ENCODE measurements at regions not wholly inside any gene's neighbourhood (a gene's known extent, or its start where the extent isn't known, plus 50 kb on each side); places are given as distances from the start of the nearest gene placed in this dataset.

GRCh38 chr13:29957320-29957719 is 106.9 kb upstream of the UBL3 start:
- H3K27me3 ChIP-seq (ENCODE audit: control insufficient read depth in 4 of 4, insufficient read depth in 4 of 4, low read length in 3 of 4) = no peaks in the 10 kb centered on the region
- H3K9ac ChIP-seq (ENCODE audit: low read depth in 1 of 2, low read length in 2 of 2) = no peak overlapping the region
- H3K27ac ChIP-seq (ENCODE audit: low read depth in 1 of 2, low read length in 2 of 2) = no peak overlapping the region
- TF ChIP-seq CTCF (IDR thresholded peaks at IDR 0.05; ENCODE audit: low read depth, low read length, missing input control) (no peak), ZBTB33 (IDR thresholded peaks at IDR 0.05) (no peak), SP1 (IDR thresholded peaks at IDR 0.05) (no peak), REST (IDR thresholded peaks at IDR 0.05) (no peak), YY1 (IDR thresholded peaks at IDR 0.05) (no peak), FOXA1 (IDR thresholded peaks at IDR 0.05) (no peak), TAF1 (conservative IDR thresholded peaks at IDR 0.05) (no peak), RXRA (IDR thresholded peaks at IDR 0.05) (no peak), RAD21 (IDR thresholded peaks at IDR 0.05) (no peak), FOXA2 (IDR thresholded peaks at IDR 0.05) (no peak), HNF4G (IDR thresholded peaks at IDR 0.05) (no peak), ATF3 (IDR thresholded peaks at IDR 0.05) (no peak), MAX (IDR thresholded peaks at IDR 0.05) (no peak), JUND (IDR thresholded peaks at IDR 0.05) (no peak), HNF4A (conservative IDR thresholded peaks at IDR 0.05) (no peak), NR2F2 (IDR thresholded peaks at IDR 0.05) (no peak), EGR1 (IDR thresholded peaks at IDR 0.05; ENCODE audit: low read depth in 2 of 2) (no peak), GABPA (IDR thresholded peaks at IDR 0.05 in 1 of 2, conservative IDR thresholded peaks at IDR 0.05 in 1 of 2) (no peak)
- DNase-seq (ENCODE audit: low spot score) = no peak
- WGBS = 65% methylated on average over 8 of the region's 8 CpGs
- no peaks in the 10 kb centered on the region for H3K9me3 ChIP-seq (ENCODE audit: control insufficient read depth in 4 of 4, low read length in 3 of 4)
- H3K36me3 ChIP-seq (ENCODE audit: control insufficient read depth in 4 of 4, insufficient read depth in 3 of 4, low read depth in 1 of 4, low read length in 3 of 4) = no peaks in the 10 kb centered on the region
- H3K4me3 ChIP-seq (ENCODE audit: low read depth in 1 of 3, low read length in 3 of 3) = no peak overlapping the region
- peaks cover 0 to 8% (median 4%) of the 10 kb centered on the region in 4 donors for H3K4me1 ChIP-seq (ENCODE audit: control insufficient read depth in 4 of 4, insufficient read depth in 4 of 4, low read length in 3 of 4)

Data from liver (tissue), 8 donors.